ENCODE measurements at regions not wholly inside any gene's neighbourhood (a gene's known extent, or its start where the extent isn't known, plus 50 kb on each side); places are given as distances from the start of the nearest gene placed in this dataset.

- DNase-seq (ENCODE audit: low read depth in 1 of 2, low spot score in 2 of 2), result no peak
Observed at GRCh38 chr1:96367791-96368190, 353.8 kb upstream of the PTBP2 start.

More at GRCh38 chr1:96367791-96368190, 353.8 kb upstream of the PTBP2 start:
- Histone ChIP-seq H3K56ac (replicated peaks; ENCODE audit: insufficient read length, low read depth, low read length) (no peak overlapping the region), H4K91ac (replicated peaks; ENCODE audit: insufficient read length, low read length) (no peak overlapping the region), H4K20me1 (replicated peaks in 1 of 2; ENCODE audit: control insufficient read depth in 1 of 2, insufficient read depth in 2 of 2, low read length in 2 of 2) (no peaks in the 10 kb centered on the region), H2AK5ac (ENCODE audit: low read depth, low read length) (no peak overlapping the region), H3K18ac (ENCODE audit: extremely low read depth, low read length) (no peak overlapping the region), H3K4me1 (replicated peaks in 1 of 4; ENCODE audit: control insufficient read depth in 3 of 4, insufficient read depth in 4 of 4, low read length in 3 of 4) (no peaks in the 10 kb centered on the region), H3K27ac (ENCODE audit: low read depth, low read length) (no peak overlapping the region), H3K14ac (ENCODE audit: insufficient read length) (no peak overlapping the region), H4K8ac (ENCODE audit: extremely low read depth, insufficient read depth, low read length) (no peak overlapping the region), H2BK12ac (ENCODE audit: low read depth, low read length) (no peak overlapping the region), H3K36me3 (ENCODE audit: control insufficient read depth in 2 of 4, insufficient read depth in 4 of 4, low read length in 3 of 4) (no peaks in the 10 kb centered on the region), H2AFZ (ENCODE audit: low read length) (no peak overlapping the region), H3K4ac (replicated peaks; ENCODE audit: insufficient read length, low read depth, low read length) (no peak overlapping the region), H3K9me3 (ENCODE audit: insufficient read depth in 2 of 2, low read depth in 1 of 2, low read length in 1 of 2) (no peaks in the 10 kb centered on the region), H3K4me2 (ENCODE audit: insufficient read depth in 1 of 2, low read depth in 2 of 2, low read length in 2 of 2) (no peak overlapping the region), H3K27me3 (replicated peaks in 1 of 4; ENCODE audit: control insufficient read depth in 3 of 4, extremely low read depth in 1 of 4, insufficient read depth in 3 of 4, low read length in 3 of 4) (no peaks in the 10 kb centered on the region), H3K9ac (replicated peaks in 1 of 4; ENCODE audit: extremely low read depth in 1 of 4, low read depth in 3 of 4, low read length in 3 of 4) (no peak overlapping the region), H3K23me2 (ENCODE audit: low read depth, low read length) (no peaks in the 10 kb centered on the region), H2BK120ac (replicated peaks; ENCODE audit: low read depth, low read length) (no peak overlapping the region), H3K79me2 (ENCODE audit: control insufficient read depth in 1 of 2, insufficient read depth in 2 of 2, low read length in 2 of 2) (no peaks in the 10 kb centered on the region), H4K5ac (ENCODE audit: insufficient read length, low read depth, low read length) (no peak overlapping the region), H3K4me3 (ENCODE audit: extremely low read depth in 1 of 4, insufficient read depth in 2 of 4, low read depth in 3 of 4, low read length in 4 of 4) (no peak overlapping the region), H2BK15ac (ENCODE audit: low read length) (no peak overlapping the region), H3K79me1 (ENCODE audit: low read depth, low read length) (no peaks in the 10 kb centered on the region), H2BK5ac (ENCODE audit: low read depth, low read length) (no peak overlapping the region), H3K23ac (ENCODE audit: insufficient read length) (no peak overlapping the region), H2BK20ac (ENCODE audit: low read length) (no peak overlapping the region)
- ChIA-PET CTCF (ENCODE audit: partially characterized antibody) (interaction anchor here (1.9 kb wide), 1 partner anchor 131 kb away, joined by 5 read pairs; no protein-coding TSS in a partner anchor), POLR2A (ENCODE audit: partially characterized antibody) (no interaction called here)
- 83% methylated on average over 2 of the region's 2 CpGs; no CpG with 5 or more reads in 1 of the 2 experiments for WGBS, 2 experiments (ENCODE audit: extremely low coverage in 1 of 2, insufficient coverage in 1 of 2, insufficient read length in 1 of 2, insufficient replicate concordance in 2 of 2, low coverage in 1 of 2, low lambda C conversion rate in 2 of 2, missing lambda C conversion rate in 1 of 2)
- FAIRE-seq, result no peak
- TF ChIP-seq TBP (IDR thresholded peaks at IDR 0.05; ENCODE audit: low read depth, low read length) (no peak), SUZ12 (IDR thresholded peaks at IDR 0.05; ENCODE audit: low read length) (no peak), KDM1A (IDR thresholded peaks at IDR 0.05; ENCODE audit: borderline replicate concordance, low read length) (no peak), ZNF274 (IDR thresholded peaks at IDR 0.05; ENCODE audit: borderline replicate concordance, extremely low read depth, low read length) (no peak), SP4 (IDR thresholded peaks at IDR 0.05; ENCODE audit: low read length) (no peak), EP300 (IDR thresholded peaks at IDR 0.05; ENCODE audit: borderline replicate concordance in 1 of 2, low read depth in 2 of 2, low read length in 2 of 2) (no peak), SAP30 (IDR thresholded peaks at IDR 0.05; ENCODE audit: insufficient read depth, insufficient replicate concordance, low read length) (no peak), HDAC2 (IDR thresholded peaks at IDR 0.05; ENCODE audit: borderline replicate concordance in 1 of 2, low read depth in 2 of 2, low read length in 2 of 2) (no peak), BACH1 (IDR thresholded peaks at IDR 0.05; ENCODE audit: low read length) (no peak), SP2 (IDR thresholded peaks at IDR 0.05; ENCODE audit: low read length) (no peak)

Measured in H1 (cell line).